Activated CD4-positive, alpha-beta T cell treated with anti-CD3 and anti-CD28 coated beads for 4 hours (primary cell): ENCODE measurements at regions not wholly inside any gene's neighbourhood (a gene's known extent, or its start where the extent isn't known, plus 50 kb on each side); places are given as distances from the start of the nearest gene placed in this dataset.
"Not testable (repeated sequence)": the region's sequence is repeated elsewhere in the genome, so short reads cannot be mapped to it uniquely, and the experiment has no call there.

Source experiments
- DNase-seq, 2 donors: peaks; one replicate each; pipeline ENCODE4 v3.0.0-alpha.2; 2020

- DNase-seq: no peak
These were observed 212.5 kb upstream of the ECI2 start for GRCh38 chr6:4347877-4348276.

- no peak for DNase-seq
These were observed 211.4 kb upstream of the ECI2 start for GRCh38 chr6:4346659-4347333.

- no peak for DNase-seq
These were observed 210.2 kb upstream of the ECI2 start for GRCh38 chr6:4345543-4345942.

- DNase-seq: no peak
These were observed 209.0 kb upstream of the ECI2 start for GRCh38 chr6:4344317-4344899.

- no peak for DNase-seq
These were observed 207.2 kb upstream of the ECI2 start for GRCh38 chr6:4342407-4343137.

GRCh38 chr6:4341078-4341797 is 205.9 kb upstream of the ECI2 start:
- no peak for DNase-seq

- no peak for DNase-seq
These were observed 205.2 kb upstream of the ECI2 start for GRCh38 chr6:4340544-4340943.

GRCh38 chr6:4338884-4339283 is 203.5 kb upstream of the ECI2 start:
- no peak for DNase-seq

- DNase-seq: no peak
These were observed 201.5 kb upstream of the ECI2 start for GRCh38 chr6:4336778-4337442.

GRCh38 chr6:4336084-4336483 is 200.7 kb upstream of the ECI2 start:
- no peak for DNase-seq

GRCh38 chr6:4334158-4334740 is 198.9 kb upstream of the ECI2 start:
- DNase-seq: not testable (repeated sequence)

GRCh38 chr6:4327841-4328240 is 192.5 kb upstream of the ECI2 start:
- DNase-seq: no peak

- no peak for DNase-seq
These were observed 189.4 kb upstream of the ECI2 start for GRCh38 chr6:4324746-4325145.

- DNase-seq: no peak
These were observed 187.9 kb upstream of the ECI2 start for GRCh38 chr6:4323322-4323721.

GRCh38 chr6:4322846-4323309 is 187.5 kb upstream of the ECI2 start:
- DNase-seq: no peak

- DNase-seq: no peak
These were observed 186.9 kb upstream of the ECI2 start for GRCh38 chr6:4322134-4322845.

- no peak for DNase-seq
These were observed 185.5 kb upstream of the ECI2 start for GRCh38 chr6:4320860-4321259.

- no peak for DNase-seq
These were observed 184.8 kb upstream of the ECI2 start for GRCh38 chr6:4319981-4320683.

- DNase-seq: no peak
These were observed 182.9 kb upstream of the ECI2 start for GRCh38 chr6:4318321-4318720.

GRCh38 chr6:4316867-4317400 is 181.6 kb upstream of the ECI2 start:
- DNase-seq: no peak

GRCh38 chr6:4314201-4314707 is 178.9 kb upstream of the ECI2 start:
- DNase-seq: no peak
